ENCODE measurements at regions not wholly inside any gene's neighbourhood (a gene's known extent, or its start where the extent isn't known, plus 50 kb on each side); places are given as distances from the start of the nearest gene placed in this dataset.

GRCh38 chr4:52273885-52274284 lies 222.8 kb downstream of the SPATA18 start:
- no peak overlapping the region for H3K4me3 ChIP-seq (ENCODE audit: low read depth, low read length)

DNA sequence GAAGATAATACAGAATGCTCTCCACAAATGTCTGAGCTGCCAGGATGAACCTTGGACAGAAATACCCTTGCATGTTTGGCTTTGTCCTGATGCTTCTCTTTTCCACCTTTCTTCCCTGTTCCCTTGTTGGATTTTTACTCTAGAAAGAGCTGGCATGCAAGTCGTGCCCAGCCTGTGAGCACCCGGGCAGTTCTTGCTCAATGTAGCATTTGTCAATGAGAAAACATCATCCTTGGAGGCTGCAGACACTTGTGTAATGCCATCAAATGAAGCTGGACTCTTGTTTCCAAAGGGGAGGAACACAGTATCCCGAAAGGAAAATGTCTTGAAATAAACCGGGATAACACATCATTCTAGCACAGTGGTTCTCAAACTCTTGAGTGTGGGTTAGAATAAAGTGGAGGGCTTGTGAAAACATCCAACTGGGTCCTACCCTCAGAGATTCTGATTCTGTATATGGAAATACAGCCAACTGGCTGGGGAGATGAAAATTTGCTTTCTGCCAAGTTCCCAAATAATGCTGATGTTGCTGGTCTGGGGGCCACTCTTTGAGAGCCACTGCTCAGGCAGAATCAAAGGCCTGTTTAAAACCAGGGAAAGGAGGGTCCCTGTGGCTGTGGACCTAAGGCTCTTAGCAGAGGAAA lies 237.2 kb downstream of the SPATA18 start:
- no peak overlapping the region for H3K4me3 ChIP-seq (ENCODE audit: low read depth, low read length)
- TF ChIP-seq CTCF (IDR thresholded peaks at IDR 0.05; ENCODE audit: low read depth, low read length) = no peak

More at GRCh38 chr4:52273885-52274284, 222.8 kb downstream of the SPATA18 start:
- no peak for TF ChIP-seq CTCF (IDR thresholded peaks at IDR 0.05; ENCODE audit: low read depth, low read length)

DNA sequence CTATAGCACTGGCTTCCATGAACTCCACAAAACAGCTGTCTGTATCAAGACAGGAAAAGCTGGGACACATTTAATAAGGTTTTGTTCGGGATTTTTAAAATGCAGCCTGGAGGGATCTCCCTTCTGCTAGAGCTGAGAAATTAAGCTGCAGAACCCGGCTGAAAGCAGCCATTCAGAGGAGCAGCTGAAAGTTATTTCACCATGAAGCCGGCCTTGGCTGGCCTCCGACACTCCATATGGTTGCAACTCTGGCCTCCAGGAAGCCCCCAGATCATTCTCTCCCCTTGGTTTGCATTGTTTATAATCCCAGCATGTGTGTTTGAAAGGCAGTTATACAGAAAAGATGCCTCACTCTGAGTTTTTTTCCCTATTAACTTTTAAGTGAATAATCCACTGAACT lies 239.4 kb downstream of the SPATA18 start:
- TF ChIP-seq CTCF (IDR thresholded peaks at IDR 0.05; ENCODE audit: low read depth, low read length) = no peak
- no peak overlapping the region for H3K4me3 ChIP-seq (ENCODE audit: low read depth, low read length)

DNA sequence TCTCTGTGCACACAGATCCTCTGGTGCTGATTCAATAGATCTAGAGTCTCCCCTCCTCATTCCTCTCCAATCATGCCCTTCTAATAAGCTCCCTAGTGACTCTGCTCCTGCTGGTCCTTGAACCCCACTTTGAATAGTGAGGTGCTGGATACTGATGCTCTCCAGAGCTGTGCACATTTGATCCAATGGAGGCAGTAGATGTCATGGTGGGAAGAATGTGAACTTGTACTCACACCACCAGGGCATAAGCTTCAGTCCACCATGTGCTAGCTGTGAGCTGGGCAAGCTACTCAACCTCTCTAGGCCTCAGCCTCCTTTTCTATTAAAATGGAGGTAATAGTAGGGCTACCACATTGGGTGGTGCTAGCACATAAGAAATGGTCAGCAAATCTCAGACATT lies 241.1 kb downstream of the SPATA18 start:
- TF ChIP-seq CTCF (IDR thresholded peaks at IDR 0.05; ENCODE audit: low read depth, low read length) = no peak
- no peak overlapping the region for H3K4me3 ChIP-seq (ENCODE audit: low read depth, low read length)

- TF ChIP-seq CTCF (IDR thresholded peaks at IDR 0.05; ENCODE audit: low read depth, low read length) = no peak
- H3K4me3 ChIP-seq (ENCODE audit: low read depth, low read length) = no peak overlapping the region
Observed at GRCh38 chr4:52296341-52296740, 245.2 kb downstream of the SPATA18 start.

DNA sequence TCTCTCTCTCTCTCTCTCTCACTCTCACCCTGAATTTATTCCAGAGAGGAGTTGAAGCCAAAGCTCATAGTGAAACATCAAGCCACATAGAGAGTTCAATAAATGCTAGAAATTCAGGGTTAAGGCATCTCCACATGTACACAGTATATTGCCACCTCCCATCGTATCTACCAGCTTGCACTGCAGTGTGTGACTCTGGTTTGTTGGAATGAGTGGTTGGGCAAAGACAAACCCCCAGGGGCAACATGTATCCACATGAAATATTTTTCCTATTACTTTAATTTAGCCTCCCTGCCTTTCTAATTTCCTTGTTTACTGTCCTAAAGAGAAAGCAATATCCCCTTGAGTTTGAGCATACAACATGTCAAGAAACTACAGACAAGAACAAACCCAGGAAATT lies 247.3 kb downstream of the SPATA18 start:
- no peak overlapping the region for H3K4me3 ChIP-seq (ENCODE audit: low read depth, low read length)
- no peak for TF ChIP-seq CTCF (IDR thresholded peaks at IDR 0.05; ENCODE audit: low read depth, low read length)

DNA sequence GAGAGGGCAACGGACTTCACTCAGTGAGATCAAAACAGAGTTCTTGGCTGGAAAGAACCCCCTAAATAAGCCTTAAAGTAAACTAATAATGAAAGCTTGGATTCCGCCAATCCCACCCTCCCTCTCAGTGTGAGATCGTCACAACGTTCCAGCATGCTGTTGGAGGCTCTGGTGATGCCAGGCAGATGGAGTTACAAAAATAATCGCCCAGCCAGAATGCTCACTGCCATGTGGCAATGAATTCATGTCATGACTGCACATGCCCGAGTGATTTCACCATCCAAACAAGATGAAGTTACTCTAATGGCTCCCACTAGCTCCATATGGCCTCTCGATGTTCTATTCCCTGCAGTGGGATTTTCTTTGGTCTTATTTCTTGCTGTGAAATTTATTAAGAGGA lies 248.0 kb downstream of the SPATA18 start:
- no peak overlapping the region for H3K4me3 ChIP-seq (ENCODE audit: low read depth, low read length)
- no peak for TF ChIP-seq CTCF (IDR thresholded peaks at IDR 0.05; ENCODE audit: low read depth, low read length)

Data from WI38 (cell line).